ENCODE measurements at regions not wholly inside any gene's neighbourhood (a gene's known extent, or its start where the extent isn't known, plus 50 kb on each side); places are given as distances from the start of the nearest gene placed in this dataset.

GRCh38 chr1:200496937-200497336, 87.1 kb upstream of the ZNF281 start:
- 87 to 92% methylated on average over 2 of the region's 2 CpGs for WGBS, 2 donors

DNA sequence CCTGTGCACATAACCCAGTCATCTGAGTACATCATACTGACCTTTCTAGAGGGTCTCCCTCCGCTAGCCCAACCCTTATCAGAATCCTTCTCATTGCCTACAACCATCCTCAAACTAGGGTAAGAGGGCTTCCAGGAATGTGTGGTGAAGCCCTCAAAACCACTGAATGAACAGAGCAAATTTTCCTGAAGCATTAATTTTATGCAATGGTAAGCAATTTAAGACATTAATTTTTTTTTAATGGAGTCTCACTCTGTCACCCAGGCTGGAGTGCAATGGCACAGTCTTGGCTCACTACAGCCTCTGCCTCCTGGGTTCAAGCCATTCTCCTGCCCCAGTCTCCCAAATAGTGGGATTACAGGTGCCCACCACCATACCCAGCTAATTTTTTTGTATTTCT, 86.1 kb upstream of the ZNF281 start:
- Histone ChIP-seq H3K27ac (no peak overlapping the region), H3K27me3 (no peaks in the 10 kb centered on the region), H3K4me1 (no peaks in the 10 kb centered on the region), H3K36me3 (no peaks in the 10 kb centered on the region), H3K4me3 (no peak overlapping the region), H3K9me3 (no peaks in the 10 kb centered on the region)
- 95 to 100% methylated on average over 1 of the region's 1 CpG for WGBS, 2 donors
- TF ChIP-seq EP300 (IDR thresholded peaks at IDR 0.05): no peak
- no peak for TF ChIP-seq POLR2A (IDR thresholded peaks at IDR 0.05)
- TF ChIP-seq, protein P1, sequence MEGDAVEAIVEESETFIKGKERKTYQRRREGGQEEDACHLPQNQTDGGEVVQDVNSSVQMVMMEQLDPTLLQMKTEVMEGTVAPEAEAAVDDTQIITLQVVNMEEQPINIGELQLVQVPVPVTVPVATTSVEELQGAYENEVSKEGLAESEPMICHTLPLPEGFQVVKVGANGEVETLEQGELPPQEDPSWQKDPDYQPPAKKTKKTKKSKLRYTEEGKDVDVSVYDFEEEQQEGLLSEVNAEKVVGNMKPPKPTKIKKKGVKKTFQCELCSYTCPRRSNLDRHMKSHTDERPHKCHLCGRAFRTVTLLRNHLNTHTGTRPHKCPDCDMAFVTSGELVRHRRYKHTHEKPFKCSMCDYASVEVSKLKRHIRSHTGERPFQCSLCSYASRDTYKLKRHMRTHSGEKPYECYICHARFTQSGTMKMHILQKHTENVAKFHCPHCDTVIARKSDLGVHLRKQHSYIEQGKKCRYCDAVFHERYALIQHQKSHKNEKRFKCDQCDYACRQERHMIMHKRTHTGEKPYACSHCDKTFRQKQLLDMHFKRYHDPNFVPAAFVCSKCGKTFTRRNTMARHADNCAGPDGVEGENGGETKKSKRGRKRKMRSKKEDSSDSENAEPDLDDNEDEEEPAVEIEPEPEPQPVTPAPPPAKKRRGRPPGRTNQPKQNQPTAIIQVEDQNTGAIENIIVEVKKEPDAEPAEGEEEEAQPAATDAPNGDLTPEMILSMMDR (IDR thresholded peaks at IDR 0.05): no peak
- no peak for TF ChIP-seq POLR2AphosphoS5 (IDR thresholded peaks at IDR 0.05)
- DNase-seq (no peak), ATAC-seq (ENCODE audit: low FRiP score in 2 of 2) (no peak)

More at GRCh38 chr1:200496937-200497336, 87.1 kb upstream of the ZNF281 start:
- Histone ChIP-seq H3K27me3 (no peaks in the 10 kb centered on the region), H3K27ac (no peak overlapping the region), H3K36me3 (no peaks in the 10 kb centered on the region), H3K4me1 (no peaks in the 10 kb centered on the region), H3K9me3 (no peaks in the 10 kb centered on the region), H3K4me3 (no peak overlapping the region)
- TF ChIP-seq POLR2AphosphoS5 (IDR thresholded peaks at IDR 0.05) (no peak), EP300 (IDR thresholded peaks at IDR 0.05) (no peak)
- TF ChIP-seq, protein P1 (IDR thresholded peaks at IDR 0.05): no peak
- ATAC-seq (ENCODE audit: low FRiP score in 2 of 2) (no peak), DNase-seq (no peak)

DNA sequence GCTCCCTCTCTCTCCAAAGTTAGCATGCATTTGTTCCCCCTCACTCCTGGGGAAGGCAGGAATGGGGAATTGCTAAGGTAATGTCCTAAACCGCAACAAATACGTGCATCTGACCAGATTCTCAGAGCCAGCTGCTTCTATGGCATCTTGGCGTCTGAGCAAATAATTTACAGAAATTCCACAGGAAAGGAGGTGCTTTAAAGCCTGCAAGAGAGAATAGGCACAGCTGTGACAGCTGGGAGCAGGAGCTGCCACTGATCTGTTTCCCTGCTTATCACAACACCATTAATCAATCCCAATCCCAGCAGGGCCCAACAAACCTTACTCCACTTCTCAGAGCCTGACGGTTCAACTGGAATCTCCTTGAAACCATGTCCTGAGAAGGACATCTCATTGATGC, 83.5 kb upstream of the ZNF281 start:
- Histone ChIP-seq H3K27ac (no peak overlapping the region), H3K27me3 (no peaks in the 10 kb centered on the region)
- 75 to 79% methylated on average over 4 of the region's 4 CpGs for WGBS, 2 donors

GRCh38 chr1:200491103-200491502, 81.3 kb upstream of the ZNF281 start:
- Histone ChIP-seq H3K4me1 (peaks cover 0 to 4% (median 2%) of the 10 kb centered on the region in 4 donors), H3K4me3 (no peak overlapping the region), H3K27ac (no peak overlapping the region), H3K36me3 (no peaks in the 10 kb centered on the region), H3K27me3 (no peaks in the 10 kb centered on the region), H3K9me3 (no peaks in the 10 kb centered on the region)
- TF ChIP-seq, protein P1 (IDR thresholded peaks at IDR 0.05): no peak
- TF ChIP-seq POLR2AphosphoS5 (IDR thresholded peaks at IDR 0.05) (no peak), EP300 (IDR thresholded peaks at IDR 0.05) (no peak), POLR2A (IDR thresholded peaks at IDR 0.05) (no peak)
- 45 to 50% methylated on average over 2 of the region's 2 CpGs for WGBS, 2 donors
- no peak for DNase-seq
- ATAC-seq (ENCODE audit: low FRiP score in 2 of 2): no peak

More for the DNA sequence above, 83.5 kb upstream of the ZNF281 start:
- Histone ChIP-seq H3K9me3 (no peaks in the 10 kb centered on the region), H3K36me3 (no peaks in the 10 kb centered on the region), H3K4me1 (peaks cover 0 to 4% (median 1%) of the 10 kb centered on the region in 4 donors), H3K4me3 (no peak overlapping the region)
- ATAC-seq (ENCODE audit: low FRiP score in 2 of 2): no peak
- TF ChIP-seq POLR2A (IDR thresholded peaks at IDR 0.05) (no peak), POLR2AphosphoS5 (IDR thresholded peaks at IDR 0.05) (no peak), EP300 (IDR thresholded peaks at IDR 0.05) (no peak)
- TF ChIP-seq, protein P1 (IDR thresholded peaks at IDR 0.05): no peak
- DNase-seq: no peak

GRCh38 chr1:200490183-200490582, 80.3 kb upstream of the ZNF281 start:
- WGBS, 2 donors: 48 to 55% methylated on average over 1 of the region's 1 CpG
- TF ChIP-seq POLR2AphosphoS5 (IDR thresholded peaks at IDR 0.05) (no peak), POLR2A (IDR thresholded peaks at IDR 0.05) (no peak), EP300 (IDR thresholded peaks at IDR 0.05) (no peak)
- TF ChIP-seq, protein P1 (IDR thresholded peaks at IDR 0.05): no peak
- ATAC-seq (ENCODE audit: low FRiP score in 2 of 2) (no peak), DNase-seq (no peak)
- no peaks in the 10 kb centered on the region for H3K27me3 ChIP-seq
- no peaks in the 10 kb centered on the region for H3K36me3 ChIP-seq
- no peaks in the 10 kb centered on the region for H3K9me3 ChIP-seq
- no peak overlapping the region for H3K27ac ChIP-seq
- H3K4me3 ChIP-seq: no peak overlapping the region
- peaks cover 0 to 4% (median 2%) of the 10 kb centered on the region in 4 donors for H3K4me1 ChIP-seq
